Right lobe of liver (tissue), 6 donors: ENCODE measurements at regions not wholly inside any gene's neighbourhood (a gene's known extent, or its start where the extent isn't known, plus 50 kb on each side); places are given as distances from the start of the nearest gene placed in this dataset.

Source experiments
- ATAC-seq, 4 donors: fragments of 200-7000 bp; cut with Tn5 transposase; one replicate each; pipeline ENCODE4 v1.9.1; 2020; ENCODE audit warnings: mild to moderate bottlenecking in 4 of 4, moderate library complexity in 4 of 4
- DNase-seq, 3 donors: peaks; one replicate each; pipeline ENCODE4 v3.0.0-alpha.2; 2020
- H3K27ac ChIP-seq, 3 donors: fragments of 200-600 bp; one replicate each; pipeline ENCODE4 v1.8.0; 2022
- H3K27me3 ChIP-seq, 2 donors: fragments of 200-600 bp; one replicate each; pipeline ENCODE4 v1.8.0; 2022
- H3K36me3 ChIP-seq, 4 donors: fragments of 200-600 bp; sonication (generic) in 1 of 4; one replicate each; pipeline versions ENCODE4 v1.5.1 to v1.8.0; 2017 to 2022; ENCODE audit warnings: control low read depth in 1 of 4
- H3K4me1 ChIP-seq, 4 donors: fragments of 200-600 bp; sonication (generic) in 1 of 4; one replicate each; pipeline versions ENCODE4 v1.5.1 to v1.8.0; 2017 to 2022; ENCODE audit warnings: control low read depth in 1 of 4
- H3K4me3 ChIP-seq, 3 donors: fragments of 200-600 bp; one replicate each; pipeline ENCODE4 v1.8.0; 2022
- H3K9me3 ChIP-seq, 4 donors: fragments of 200-600 bp; sonication (generic) in 1 of 4; one replicate each; pipeline versions ENCODE4 v1.5.1 to v1.8.0; 2017 to 2022; ENCODE audit warnings: control low read depth in 1 of 4
- CTCF ChIP-seq, 4 donors: fragments of 200-600 bp in 3 of 4; fragments of 450-650 bp in 1 of 4; IDR thresholded peaks; one replicate each; pipeline versions ENCODE4 v1.5.1 to v1.8.0; 2016 to 2022; ENCODE audit warnings: antibody characterized with exemption in 4 of 4, mild to moderate bottlenecking in 2 of 4
- POLR2A ChIP-seq: fragments of 450-650 bp; IDR thresholded peaks from one replicate; pipeline ENCODE4 v1.6.1; 2017; ENCODE audit warnings: antibody characterized with exemption, mild to moderate bottlenecking
- WGBS: methylation state at CpG from one replicate; pipeline ENCODE4 v1.1.6; 2018; ENCODE audit warnings: low coverage, low lambda C conversion rate; ENCODE audit not compliant: insufficient coverage; ENCODE audit errors: missing lambda C conversion rate; 5-methylcytosine and 5-hydroxymethylcytosine counted together
- intact Hi-C, 2 donors: fragments of 100-400 bp; cut with DNase I; formaldehyde crosslinking; loops; one replicate each; pipeline versions ENCODE4 v1.11.2 to v1.14.1; 2022
- donor health status: DM: no; HTN: yes; CAD: no.
- donor health status: DM: no; HTN: no; CAD: no.
- donor health status: DM: no; HTN: no; CAD: no.
- donor health status: DM: no; HTN: yes; CAD: no.
- donor health status: DM: no; HTN: yes; CAD: no.

- Histone ChIP-seq H3K36me3 (no peaks in the 10 kb centered on the region), H3K4me3 (no peak overlapping the region), H3K27me3 (no peaks in the 10 kb centered on the region), H3K9me3 (no peaks in the 10 kb centered on the region), H3K4me1 (no peaks in the 10 kb centered on the region), H3K27ac (no peak overlapping the region)
- no peak for ATAC-seq
- no peak for DNase-seq
- no peak for TF ChIP-seq CTCF (IDR thresholded peaks at IDR 0.05)
- TF ChIP-seq POLR2A = no peak
- intact Hi-C loops = no loop called here
- WGBS = 96% methylated on average over 4 of the region's 7 CpGs
These were observed 132.1 kb downstream of the URI1 start for GRCh38 chr19:30074096-30074495.

DNA sequence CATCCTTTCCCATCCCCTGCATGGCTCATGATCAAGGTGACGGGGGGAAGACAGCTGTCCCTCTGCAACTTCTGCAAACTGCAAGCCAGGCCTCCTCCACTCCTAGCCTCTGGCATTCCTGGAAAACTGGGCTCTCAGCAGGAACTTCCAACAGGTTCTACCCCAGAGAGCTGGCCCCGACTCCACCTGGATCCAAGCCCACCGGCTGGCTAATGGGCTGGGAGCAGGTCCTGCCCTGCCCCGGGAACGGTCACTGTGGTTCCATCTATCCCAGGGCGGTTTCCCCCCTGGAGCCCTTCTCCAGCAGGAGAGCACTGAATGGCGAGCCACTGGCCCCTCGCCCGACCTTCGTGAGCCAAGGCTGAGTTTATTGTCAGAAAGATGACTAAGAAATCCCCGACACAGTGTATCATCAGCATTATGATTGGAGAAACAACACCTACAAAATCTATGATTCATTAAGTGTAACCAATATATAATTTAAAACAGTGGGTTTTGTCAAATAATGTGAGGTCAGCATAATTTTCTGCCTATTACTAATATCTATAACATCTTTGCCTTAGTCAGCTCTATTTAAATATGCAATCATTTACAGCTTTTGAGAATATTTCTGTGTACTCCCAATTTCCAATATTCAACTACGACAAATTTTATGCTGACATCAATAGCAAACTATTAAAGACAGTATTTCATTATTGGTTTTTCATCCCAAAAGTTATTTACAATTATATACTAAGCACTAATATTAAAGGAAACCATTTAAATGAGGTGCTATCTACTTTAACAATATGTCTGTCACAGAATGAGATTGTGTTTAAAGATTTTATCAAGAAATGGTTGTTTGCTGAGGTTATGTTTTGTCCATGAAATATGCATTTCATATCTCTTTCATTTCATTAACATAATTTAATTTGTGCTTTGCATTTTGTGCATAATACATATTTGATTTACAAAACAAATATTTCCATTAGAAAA, 133.0 kb downstream of the URI1 start:
- Histone ChIP-seq H3K4me3 (no peak overlapping the region), H3K27ac (no peak overlapping the region), H3K36me3 (no peaks in the 10 kb centered on the region), H3K4me1 (no peaks in the 10 kb centered on the region), H3K9me3 (no peaks in the 10 kb centered on the region), H3K27me3 (no peaks in the 10 kb centered on the region)
- DNase-seq = no peak
- no peak for ATAC-seq
- 77% methylated on average over 4 of the region's 12 CpGs for WGBS
- TF ChIP-seq CTCF (IDR thresholded peaks at IDR 0.05) = no peak
- TF ChIP-seq POLR2A = no peak
- intact Hi-C loops = no loop called here

GRCh38 chr19:30076101-30076551, 134.1 kb downstream of the URI1 start:
- no peaks in the 10 kb centered on the region for H3K36me3 ChIP-seq
- H3K27ac ChIP-seq = no peak overlapping the region
- no peaks in the 10 kb centered on the region for H3K4me1 ChIP-seq
- intact Hi-C loops = no loop called here
- no peaks in the 10 kb centered on the region for H3K9me3 ChIP-seq
- ATAC-seq (no peak), DNase-seq (peak in 2 of 3 donors; percentile 17 to 21)
- H3K4me3 ChIP-seq = no peak overlapping the region
- 40% methylated on average over 4 of the region's 11 CpGs for WGBS
- no peaks in the 10 kb centered on the region for H3K27me3 ChIP-seq
- TF ChIP-seq CTCF (IDR thresholded peaks at IDR 0.05) (no peak), POLR2A (no peak)

DNA sequence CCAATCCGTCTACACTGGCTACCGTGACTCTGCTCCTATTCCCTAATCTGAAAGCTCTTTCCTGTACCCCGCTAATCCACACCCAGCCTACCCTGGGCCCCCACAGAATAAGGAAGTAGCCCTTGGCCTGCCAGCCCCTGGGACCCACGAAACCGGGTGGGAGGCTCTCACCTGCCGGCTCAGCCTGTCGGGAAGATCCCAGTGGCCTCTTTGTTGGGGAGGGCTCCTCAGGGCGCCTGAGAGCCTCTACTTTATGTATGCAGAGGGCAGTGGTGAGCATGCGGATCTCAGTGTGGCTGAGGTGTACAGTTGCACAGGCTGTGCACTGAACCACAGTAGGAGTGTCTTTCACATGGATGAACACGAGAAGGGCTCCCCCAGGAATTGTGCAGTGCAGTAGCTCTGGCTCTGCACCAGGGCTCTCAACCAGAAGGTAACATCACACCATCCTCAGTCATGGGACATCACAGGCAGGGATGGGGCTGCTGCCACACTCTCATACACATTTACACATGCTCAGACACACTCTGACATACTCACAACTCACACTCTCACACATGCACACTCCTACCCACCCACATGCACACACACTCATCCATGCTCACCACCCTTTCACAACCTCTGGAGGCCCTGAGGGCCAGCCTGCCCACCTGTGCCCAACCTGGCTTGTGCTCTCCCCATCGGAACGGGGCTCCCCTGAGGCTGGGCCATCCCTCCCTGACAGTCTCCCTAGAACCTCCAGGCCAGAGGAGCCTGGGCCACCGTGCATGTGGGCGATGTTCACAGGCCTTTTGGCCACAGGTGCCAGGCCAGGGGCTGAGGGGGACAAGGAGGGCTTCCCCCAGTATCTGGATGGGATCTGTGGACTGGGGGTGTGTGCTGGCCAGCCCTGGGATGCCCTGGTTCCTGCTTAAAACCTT, 135.0 kb downstream of the URI1 start:
- peak in 2 of 3 donors; percentile 26 to 31 for DNase-seq
- WGBS = 82% methylated on average over 3 of the region's 14 CpGs
- H3K4me1 ChIP-seq = no peaks in the 10 kb centered on the region
- TF ChIP-seq CTCF (IDR thresholded peaks at IDR 0.05) (no peak), POLR2A (no peak)
- no peaks in the 10 kb centered on the region for H3K27me3 ChIP-seq
- H3K36me3 ChIP-seq = no peaks in the 10 kb centered on the region
- H3K9me3 ChIP-seq = no peaks in the 10 kb centered on the region
- no peak overlapping the region for H3K27ac ChIP-seq
- no peak overlapping the region for H3K4me3 ChIP-seq
- intact Hi-C loops = no loop called here
- ATAC-seq = no peak
